A673 (cell line): ENCODE measurements at regions not wholly inside any gene's neighbourhood (a gene's known extent, or its start where the extent isn't known, plus 50 kb on each side); places are given as distances from the start of the nearest gene placed in this dataset.

ENCODE experiments used
- BruUV-seq: library from RNA; stranded (reverse); fragments of 400-500 nt; replicated peaks from 2 replicates; lab custom pipeline; 2021; lab: Mats Ljungman, UMichigan
- CTCF ChIA-PET: fragments of 300-600 bp; sonication (Branson Sonifier 250); formaldehyde crosslinking; loops from one replicate; lab custom pipeline; 2022; ENCODE audit warnings: antibody characterized with exemption; lab: Charles Lee
- POLR2A ChIA-PET: fragments of 300-600 bp; sonication (Branson Sonifier 250); formaldehyde crosslinking; loops from one replicate; lab custom pipeline; 2022; ENCODE audit warnings: antibody characterized with exemption; ENCODE audit not compliant: low non-redundant PET; lab: Charles Lee
- DNase-seq: peaks from one replicate; pipeline ENCODE4 v3.0.0-alpha.2; 2015; ENCODE audit warnings: low spot score
- H3K27ac ChIP-seq: fragments of 200-600 bp; sonication (generic); 2 replicates; pipeline ENCODE4 v1.5.1; 2016; ENCODE audit warnings: mixed run types, low read depth, mild to moderate bottlenecking, mixed read lengths, antibody characterized with exemption, low read length; ENCODE audit not compliant: poor library complexity, severe bottlenecking
- H3K27me3 ChIP-seq: fragments of 200-600 bp; sonication (generic); replicated peaks from 2 replicates; pipeline ENCODE4 v1.6.1; 2017; ENCODE audit warnings: mixed run types, low read depth, mild to moderate bottlenecking, mixed read lengths, antibody characterized with exemption, low read length; ENCODE audit not compliant: insufficient read depth, poor library complexity
- H3K36me3 ChIP-seq: fragments of 200-600 bp; sonication (generic); 2 replicates; pipeline ENCODE4 v1.6.1; 2016; ENCODE audit warnings: mixed run types, mild to moderate bottlenecking, mixed read lengths, antibody characterized with exemption, low read length; ENCODE audit not compliant: insufficient read depth, poor library complexity, severe bottlenecking
- H3K4me1 ChIP-seq: fragments of 200-600 bp; sonication (generic); 2 replicates; pipeline ENCODE4 v1.6.1; 2017; ENCODE audit warnings: mixed run types, mild to moderate bottlenecking, mixed read lengths, antibody characterized with exemption, low read length; ENCODE audit not compliant: insufficient read depth, poor library complexity, severe bottlenecking
- H3K4me3 ChIP-seq: fragments of 200-600 bp; sonication (generic); 2 replicates; pipeline ENCODE4 v1.5.1; 2016; ENCODE audit warnings: low read depth, mixed run types, mild to moderate bottlenecking, mixed read lengths, low read length; ENCODE audit not compliant: poor library complexity, severe bottlenecking
- H3K9me3 ChIP-seq: fragments of 200-600 bp; sonication (generic); 2 replicates; pipeline ENCODE4 v1.6.1; 2016; ENCODE audit warnings: mixed run types, low read depth, mild to moderate bottlenecking, mixed read lengths, antibody characterized with exemption, low read length; ENCODE audit not compliant: poor library complexity, severe bottlenecking
- EZH2 ChIP-seq: fragments of 200-600 bp; sonication (generic); IDR thresholded peaks from 2 replicates; pipeline ENCODE4 v1.6.1; 2017; ENCODE audit warnings: borderline replicate concordance, low read depth, mild to moderate bottlenecking, mixed read lengths, antibody characterized with exemption, low read length; ENCODE audit not compliant: poor library complexity, severe bottlenecking
- intact Hi-C: fragments of 100-400 bp; cut with micrococcal nuclease; formaldehyde crosslinking; loops from one replicate; pipeline ENCODE4 v1.10.0; 2022; ENCODE audit not compliant: unreplicated experiment
- TF ChIP-seq, protein P1 (sequence below): fragments of 300-800, 200-600 bp; sonication (generic); conservative IDR thresholded peaks from 2 replicates; pipeline ENCODE4 v1.5.1; 2017; ENCODE audit warnings: low read depth, mild to moderate bottlenecking, antibody characterized with exemption, low read length, moderate library complexity, mixed read lengths

DNA sequence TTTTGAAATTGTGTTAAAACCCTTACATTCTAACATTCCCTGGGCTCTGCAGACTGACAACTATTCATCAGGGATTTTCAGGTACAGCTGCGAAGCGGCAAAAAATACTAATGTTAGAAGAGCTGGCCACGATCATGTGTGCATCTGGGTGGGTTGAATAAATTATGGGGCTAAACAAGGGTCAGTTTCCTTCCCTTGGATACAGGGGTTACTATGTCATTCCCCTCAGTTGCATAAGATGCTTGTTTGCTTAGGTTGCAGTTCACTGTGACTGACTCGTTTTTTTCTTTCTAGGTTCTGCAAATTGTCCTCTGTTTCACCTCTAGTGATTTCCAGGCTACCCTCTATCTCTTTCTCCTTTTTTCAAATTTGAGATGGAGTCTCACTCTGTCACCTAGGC, 58.1 kb upstream of the GRIP1 start:
- H3K4me1 ChIP-seq: no peaks in the 10 kb centered on the region
- TF ChIP-seq, protein P1, sequence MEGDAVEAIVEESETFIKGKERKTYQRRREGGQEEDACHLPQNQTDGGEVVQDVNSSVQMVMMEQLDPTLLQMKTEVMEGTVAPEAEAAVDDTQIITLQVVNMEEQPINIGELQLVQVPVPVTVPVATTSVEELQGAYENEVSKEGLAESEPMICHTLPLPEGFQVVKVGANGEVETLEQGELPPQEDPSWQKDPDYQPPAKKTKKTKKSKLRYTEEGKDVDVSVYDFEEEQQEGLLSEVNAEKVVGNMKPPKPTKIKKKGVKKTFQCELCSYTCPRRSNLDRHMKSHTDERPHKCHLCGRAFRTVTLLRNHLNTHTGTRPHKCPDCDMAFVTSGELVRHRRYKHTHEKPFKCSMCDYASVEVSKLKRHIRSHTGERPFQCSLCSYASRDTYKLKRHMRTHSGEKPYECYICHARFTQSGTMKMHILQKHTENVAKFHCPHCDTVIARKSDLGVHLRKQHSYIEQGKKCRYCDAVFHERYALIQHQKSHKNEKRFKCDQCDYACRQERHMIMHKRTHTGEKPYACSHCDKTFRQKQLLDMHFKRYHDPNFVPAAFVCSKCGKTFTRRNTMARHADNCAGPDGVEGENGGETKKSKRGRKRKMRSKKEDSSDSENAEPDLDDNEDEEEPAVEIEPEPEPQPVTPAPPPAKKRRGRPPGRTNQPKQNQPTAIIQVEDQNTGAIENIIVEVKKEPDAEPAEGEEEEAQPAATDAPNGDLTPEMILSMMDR: no peak
- no peak for TF ChIP-seq EZH2
- DNase-seq: no peak
- H3K27ac ChIP-seq: no peak overlapping the region
- peaks cover 40% of the 10 kb centered on the region for H3K27me3 ChIP-seq
- H3K4me3 ChIP-seq: no peak overlapping the region
- ChIA-PET CTCF (no interaction called here), POLR2A (no interaction called here)
- intact Hi-C loops: no loop called here
- no peaks in the 10 kb centered on the region for H3K9me3 ChIP-seq
- BruUV-seq: no TSS peak
- H3K36me3 ChIP-seq: no peaks in the 10 kb centered on the region

DNA sequence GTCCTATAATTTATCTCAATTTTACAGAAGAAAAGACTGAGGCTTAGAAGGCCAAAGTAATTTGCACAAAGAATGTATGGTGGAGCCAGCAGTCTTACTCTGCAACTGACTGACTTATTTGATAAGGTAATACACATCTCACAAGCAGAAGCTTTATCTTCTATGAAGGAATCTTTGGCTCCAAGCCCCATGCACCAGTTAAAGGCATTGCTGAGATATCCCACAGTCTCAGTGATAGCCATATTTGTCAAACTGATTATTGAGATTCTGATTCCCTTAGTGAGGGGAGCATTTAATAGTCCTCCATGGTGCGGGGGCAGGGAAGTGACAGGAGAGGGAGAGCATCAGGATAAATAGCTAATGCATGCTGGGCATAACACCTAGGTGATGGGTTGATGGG, 60.4 kb upstream of the GRIP1 start:
- H3K36me3 ChIP-seq: no peaks in the 10 kb centered on the region
- H3K4me1 ChIP-seq: no peaks in the 10 kb centered on the region
- BruUV-seq: no TSS peak
- CTCF ChIA-PET: no interaction called here
- H3K4me3 ChIP-seq: no peak overlapping the region
- TF ChIP-seq, protein P1: no peak
- no peak for TF ChIP-seq EZH2
- DNase-seq: no peak
- POLR2A ChIA-PET: no interaction called here
- H3K27ac ChIP-seq: no peak overlapping the region
- H3K9me3 ChIP-seq: no peaks in the 10 kb centered on the region
- H3K27me3 ChIP-seq: peaks cover 46% of the 10 kb centered on the region
- intact Hi-C loops: no loop called here

DNA sequence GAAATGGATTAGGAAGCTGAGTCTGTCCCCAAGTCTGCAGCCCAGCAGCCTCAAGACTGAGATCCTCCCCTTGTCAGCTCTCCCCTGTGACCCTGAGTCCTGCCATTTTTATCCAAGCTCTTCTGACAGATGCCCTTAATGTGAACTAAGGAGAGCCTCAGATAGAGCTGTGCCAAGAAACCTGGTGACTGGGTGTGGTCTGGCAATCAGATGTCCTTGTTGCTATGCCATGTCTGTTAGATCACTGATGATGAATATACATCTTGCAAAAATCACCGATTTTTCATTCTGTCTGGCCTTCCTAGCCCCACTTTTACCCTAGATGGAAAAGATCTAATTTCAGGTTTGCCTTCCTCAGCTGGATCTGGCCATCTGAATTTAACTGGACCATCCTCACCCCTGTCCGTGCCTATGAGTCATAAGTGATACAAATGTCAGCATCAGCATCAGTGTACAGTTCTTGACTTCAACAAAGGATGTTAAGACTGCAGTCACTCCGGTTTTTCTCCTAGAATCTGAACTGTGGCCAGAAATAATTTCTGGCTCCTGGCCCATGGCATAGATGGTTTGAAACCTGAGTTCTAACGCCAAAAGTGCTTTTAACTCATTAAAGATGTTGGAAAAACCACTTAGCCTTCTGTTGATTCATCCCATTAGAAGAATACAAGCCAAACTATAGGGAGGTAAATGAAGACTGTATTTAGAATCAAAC, 61.2 kb upstream of the GRIP1 start:
- no peaks in the 10 kb centered on the region for H3K36me3 ChIP-seq
- H3K27ac ChIP-seq: no peak overlapping the region
- TF ChIP-seq EZH2: no peak
- TF ChIP-seq, protein P1: no peak
- no peak overlapping the region for H3K4me3 ChIP-seq
- no peaks in the 10 kb centered on the region for H3K4me1 ChIP-seq
- POLR2A ChIA-PET: no interaction called here
- no peak for DNase-seq
- no peaks in the 10 kb centered on the region for H3K9me3 ChIP-seq
- intact Hi-C loops: no loop called here
- BruUV-seq: no TSS peak
- H3K27me3 ChIP-seq: peaks cover 40% of the 10 kb centered on the region
- CTCF ChIA-PET: no interaction called here
